ENCODE measurements at regions not wholly inside any gene's neighbourhood (a gene's known extent, or its start where the extent isn't known, plus 50 kb on each side); places are given as distances from the start of the nearest gene placed in this dataset.

- TF ChIP-seq PBX3 (IDR thresholded peaks at IDR 0.05) (no peak), MAX (IDR thresholded peaks at IDR 0.05; ENCODE audit: low read depth) (no peak)
These were observed 605.7 kb downstream of the DACH1 start for GRCh38 chr13:71261256-71261655.
